ENCODE measurements at regions not wholly inside any gene's neighbourhood (a gene's known extent, or its start where the extent isn't known, plus 50 kb on each side); places are given as distances from the start of the nearest gene placed in this dataset.

DNA sequence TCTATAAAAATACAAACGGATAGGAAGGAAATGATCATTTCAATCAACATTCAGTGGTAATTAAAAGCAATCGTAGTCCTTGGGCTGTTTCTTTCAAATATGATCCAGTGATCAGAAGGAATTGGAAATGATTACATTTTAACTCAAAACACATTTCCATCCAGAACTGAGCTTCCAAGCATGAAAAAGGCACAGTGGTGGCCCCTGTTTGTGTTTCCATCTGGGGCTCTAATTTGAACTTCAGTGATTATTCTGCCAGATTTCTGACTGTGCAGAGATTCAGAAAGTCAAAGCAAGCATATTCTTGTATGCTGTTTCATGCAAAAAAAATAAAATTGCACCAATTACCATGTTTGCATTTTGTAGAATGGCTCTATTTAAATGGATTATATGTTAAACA lies 157.0 kb upstream of the LMNTD1 start:
- TF ChIP-seq, protein P1, sequence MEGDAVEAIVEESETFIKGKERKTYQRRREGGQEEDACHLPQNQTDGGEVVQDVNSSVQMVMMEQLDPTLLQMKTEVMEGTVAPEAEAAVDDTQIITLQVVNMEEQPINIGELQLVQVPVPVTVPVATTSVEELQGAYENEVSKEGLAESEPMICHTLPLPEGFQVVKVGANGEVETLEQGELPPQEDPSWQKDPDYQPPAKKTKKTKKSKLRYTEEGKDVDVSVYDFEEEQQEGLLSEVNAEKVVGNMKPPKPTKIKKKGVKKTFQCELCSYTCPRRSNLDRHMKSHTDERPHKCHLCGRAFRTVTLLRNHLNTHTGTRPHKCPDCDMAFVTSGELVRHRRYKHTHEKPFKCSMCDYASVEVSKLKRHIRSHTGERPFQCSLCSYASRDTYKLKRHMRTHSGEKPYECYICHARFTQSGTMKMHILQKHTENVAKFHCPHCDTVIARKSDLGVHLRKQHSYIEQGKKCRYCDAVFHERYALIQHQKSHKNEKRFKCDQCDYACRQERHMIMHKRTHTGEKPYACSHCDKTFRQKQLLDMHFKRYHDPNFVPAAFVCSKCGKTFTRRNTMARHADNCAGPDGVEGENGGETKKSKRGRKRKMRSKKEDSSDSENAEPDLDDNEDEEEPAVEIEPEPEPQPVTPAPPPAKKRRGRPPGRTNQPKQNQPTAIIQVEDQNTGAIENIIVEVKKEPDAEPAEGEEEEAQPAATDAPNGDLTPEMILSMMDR (conservative IDR thresholded peaks at IDR 0.05): no peak
- TF ChIP-seq ZFX (IDR thresholded peaks at IDR 0.05): no peak

Data from C4-2B (cell line).